GM12874 (cell line): ENCODE measurements at regions not wholly inside any gene's neighbourhood (a gene's known extent, or its start where the extent isn't known, plus 50 kb on each side); places are given as distances from the start of the nearest gene placed in this dataset.

Experiments used
- TF ChIP-seq, protein P1 (sequence below): IDR thresholded peaks from 2 replicates; pipeline ENCODE4 v1.5.1; 2011; ENCODE audit warnings: low read depth, mild to moderate bottlenecking, control low read depth, low read length, moderate library complexity; ENCODE audit not compliant: insufficient read depth

GRCh38 chr15:69980341-69981059, 117.2 kb downstream of the TLE3 start:
- TF ChIP-seq, protein P1, sequence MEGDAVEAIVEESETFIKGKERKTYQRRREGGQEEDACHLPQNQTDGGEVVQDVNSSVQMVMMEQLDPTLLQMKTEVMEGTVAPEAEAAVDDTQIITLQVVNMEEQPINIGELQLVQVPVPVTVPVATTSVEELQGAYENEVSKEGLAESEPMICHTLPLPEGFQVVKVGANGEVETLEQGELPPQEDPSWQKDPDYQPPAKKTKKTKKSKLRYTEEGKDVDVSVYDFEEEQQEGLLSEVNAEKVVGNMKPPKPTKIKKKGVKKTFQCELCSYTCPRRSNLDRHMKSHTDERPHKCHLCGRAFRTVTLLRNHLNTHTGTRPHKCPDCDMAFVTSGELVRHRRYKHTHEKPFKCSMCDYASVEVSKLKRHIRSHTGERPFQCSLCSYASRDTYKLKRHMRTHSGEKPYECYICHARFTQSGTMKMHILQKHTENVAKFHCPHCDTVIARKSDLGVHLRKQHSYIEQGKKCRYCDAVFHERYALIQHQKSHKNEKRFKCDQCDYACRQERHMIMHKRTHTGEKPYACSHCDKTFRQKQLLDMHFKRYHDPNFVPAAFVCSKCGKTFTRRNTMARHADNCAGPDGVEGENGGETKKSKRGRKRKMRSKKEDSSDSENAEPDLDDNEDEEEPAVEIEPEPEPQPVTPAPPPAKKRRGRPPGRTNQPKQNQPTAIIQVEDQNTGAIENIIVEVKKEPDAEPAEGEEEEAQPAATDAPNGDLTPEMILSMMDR: no peak

DNA sequence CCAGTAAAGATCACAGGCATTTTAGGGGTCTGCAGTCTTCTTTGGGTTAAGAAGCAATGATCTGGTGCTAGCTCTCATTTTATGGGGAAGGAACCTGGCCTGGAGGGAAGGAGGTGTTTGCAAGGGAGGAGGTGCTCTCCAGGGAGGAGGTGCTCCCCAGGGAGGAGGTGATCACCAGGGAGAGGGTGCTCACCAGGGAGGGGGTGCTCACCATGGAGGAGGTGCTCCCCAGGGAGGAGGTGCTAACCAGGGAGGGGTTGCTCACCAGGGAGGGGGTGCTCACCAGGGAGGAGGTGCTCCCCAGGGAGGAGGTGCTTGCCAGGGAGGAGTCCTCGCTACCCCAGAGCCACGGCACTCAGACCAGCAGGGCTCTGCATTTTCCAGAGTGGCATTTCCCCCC, 115.7 kb downstream of the TLE3 start:
- TF ChIP-seq, protein P1: no peak

- TF ChIP-seq, protein P1: no peak
Measured at GRCh38 chr15:69983696-69984265, 113.9 kb downstream of the TLE3 start.

DNA sequence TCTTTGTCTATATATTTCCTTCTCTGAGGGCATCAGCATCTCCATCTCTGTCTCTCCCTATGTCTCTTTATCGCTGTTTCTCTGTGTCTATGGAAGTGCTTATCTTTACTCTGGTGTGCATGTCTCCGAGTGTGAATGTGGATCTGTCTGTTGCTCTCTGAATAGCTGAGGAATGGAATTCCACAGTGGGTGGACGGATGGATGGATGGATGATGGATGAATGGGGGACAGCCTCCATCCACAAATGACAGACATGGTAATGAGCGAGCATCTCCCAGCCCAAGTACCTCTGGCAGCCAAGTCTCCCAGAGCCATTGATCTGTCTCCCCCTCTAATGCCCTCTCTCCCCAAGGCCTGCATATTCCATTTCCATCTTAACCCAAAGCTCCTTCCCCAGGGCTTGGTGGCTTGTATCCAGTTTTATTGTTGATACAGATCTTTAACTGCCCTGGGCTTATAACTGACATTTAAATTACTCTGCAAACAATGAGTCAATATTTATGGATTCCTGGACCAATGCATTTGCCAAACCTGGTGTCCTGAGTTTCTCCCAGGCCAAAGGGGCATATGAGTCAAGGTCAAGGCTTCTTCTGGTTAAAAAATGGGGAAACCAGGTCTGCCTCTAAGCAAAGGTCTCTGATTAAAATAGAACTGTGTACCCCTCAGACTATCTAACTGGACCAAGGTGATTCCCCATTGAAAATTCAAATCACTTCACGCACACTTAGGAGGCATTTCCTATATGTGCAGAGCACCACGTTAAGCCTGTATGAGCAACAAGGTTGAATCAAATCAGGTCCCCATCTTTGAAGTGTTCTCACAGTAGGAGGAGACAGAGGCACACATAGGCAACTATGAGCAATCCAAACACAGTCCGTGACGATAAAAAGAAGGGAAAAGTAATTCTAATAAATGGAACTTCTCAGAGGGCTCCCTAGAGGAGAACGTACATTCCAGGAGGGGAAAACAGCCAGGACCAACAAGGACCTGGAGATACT, 109.9 kb downstream of the TLE3 start:
- TF ChIP-seq, protein P1: no peak

DNA sequence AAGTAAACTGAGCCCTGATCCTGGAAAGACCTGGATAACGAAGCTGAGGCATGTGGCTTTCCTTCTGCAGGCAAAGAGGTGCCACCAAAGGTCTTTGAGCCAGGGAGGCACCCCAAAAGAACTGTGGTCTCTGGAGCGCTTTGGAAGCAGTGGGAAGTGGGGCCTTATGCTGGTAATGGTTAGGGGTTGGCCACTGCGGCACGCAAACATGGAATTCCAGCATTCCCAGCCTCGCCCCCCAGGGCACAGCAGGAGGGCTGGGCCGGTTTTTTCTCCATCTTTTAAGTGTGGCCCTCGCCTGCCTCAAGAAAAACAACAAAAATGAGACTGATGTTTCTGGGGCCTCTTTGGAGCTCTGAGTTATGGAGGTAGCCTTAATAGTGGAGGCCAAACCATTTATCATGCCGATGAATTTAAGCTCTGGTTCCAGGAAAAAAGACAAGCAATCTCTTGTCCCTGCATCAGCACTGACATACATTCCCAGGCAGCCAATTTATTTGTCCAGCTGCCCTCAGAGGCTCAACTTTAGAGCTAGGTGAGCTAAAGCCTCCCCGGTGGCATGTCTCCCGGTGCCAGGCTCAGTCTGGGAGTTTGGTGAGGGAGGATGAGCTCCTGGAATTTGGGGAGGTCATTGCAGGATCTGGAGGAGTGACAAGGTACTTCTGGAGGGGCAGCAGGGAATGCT, 109.0 kb downstream of the TLE3 start:
- TF ChIP-seq, protein P1: no peak

DNA sequence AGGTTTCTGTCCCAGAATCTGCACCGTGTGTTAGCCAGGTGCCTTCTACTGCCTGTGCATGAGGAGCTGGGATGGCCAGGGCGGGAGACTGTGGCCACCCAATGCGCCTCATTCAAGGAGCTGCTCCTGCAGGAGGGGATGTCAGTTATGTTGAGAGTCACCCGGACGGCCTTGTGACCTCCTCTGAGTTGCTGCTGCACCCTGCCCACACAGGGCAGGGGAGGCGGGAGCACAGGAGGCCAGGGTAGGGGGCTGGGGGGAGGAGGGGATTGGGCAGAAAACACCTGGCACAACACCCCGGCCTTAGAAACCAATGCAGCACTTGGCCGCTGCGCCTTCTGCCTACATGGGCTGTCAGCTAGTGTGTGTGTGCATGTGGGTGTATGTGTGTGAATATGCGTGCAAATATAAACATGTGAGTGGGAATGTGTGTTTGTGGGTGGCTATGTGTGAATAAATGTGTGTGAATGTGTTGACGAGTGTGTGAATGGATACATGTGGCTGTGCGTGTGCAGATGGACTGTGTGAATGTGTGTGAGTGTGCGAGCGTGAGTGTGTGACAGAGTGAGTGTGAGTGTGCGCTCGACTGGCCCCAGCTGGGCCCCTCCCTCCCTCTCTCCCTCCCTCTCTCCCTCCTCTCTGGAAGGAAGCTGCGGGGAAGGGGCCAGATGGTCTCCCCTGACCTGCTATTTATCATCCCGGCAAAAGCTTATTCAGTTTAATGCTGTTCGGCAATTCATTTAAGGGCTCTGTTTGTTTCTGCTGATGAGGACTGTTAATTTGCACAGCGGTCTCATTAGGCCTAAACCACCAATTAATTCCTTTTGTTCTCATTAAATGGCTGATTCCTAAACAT, 106.9 kb downstream of the TLE3 start:
- TF ChIP-seq, protein P1: no peak
